Activated CD8-positive, alpha-beta T cell treated with anti-CD3 and anti-CD28 coated beads, Interleukin-2, amount 10 ng/mL, durations not matched to agents 7 days and 5 days (primary cell): ENCODE measurements at regions not wholly inside any gene's neighbourhood (a gene's known extent, or its start where the extent isn't known, plus 50 kb on each side); places are given as distances from the start of the nearest gene placed in this dataset.

ENCODE experiments used
- ATAC-seq: fragments of 150-1000 bp; cut with Tn5 transposase; one replicate; pipeline ENCODE4 v1.10.0; 2021; ENCODE audit warnings: moderate library complexity
- CTCF ChIA-PET: fragments of 350-600 bp; sonication (Branson Sonifier 250); formaldehyde crosslinking; loops from one replicate; lab custom pipeline; 2021; ENCODE audit warnings: antibody characterized with exemption; lab: Charles Lee
- POLR2A ChIA-PET: fragments of 350-600 bp; sonication (Branson Sonifier 250); formaldehyde crosslinking; loops from one replicate; lab custom pipeline; 2021; ENCODE audit warnings: antibody characterized with exemption; lab: Charles Lee
- DNase-seq: peaks from one replicate; pipeline ENCODE4 v3.0.0-alpha.2; 2020
- H3K27ac Mint-ChIP-seq: one replicate; pipeline ENCODE4 v1.8.0; 2021; ENCODE audit warnings: mild to moderate bottlenecking, mixed read lengths
- H3K27me3 Mint-ChIP-seq: one replicate; pipeline ENCODE4 v1.8.0; 2021; ENCODE audit warnings: low read depth, mixed read lengths
- H3K36me3 Mint-ChIP-seq: one replicate; pipeline ENCODE4 v1.8.0; 2021; ENCODE audit warnings: low read depth, mixed read lengths
- H3K4me1 Mint-ChIP-seq: one replicate; pipeline ENCODE4 v1.8.0; 2021; ENCODE audit warnings: low read depth, mixed read lengths
- H3K4me3 Mint-ChIP-seq: one replicate; pipeline ENCODE4 v1.8.0; 2021; ENCODE audit warnings: mild to moderate bottlenecking, mixed read lengths
- H3K9me3 Mint-ChIP-seq: one replicate; pipeline ENCODE4 v1.8.0; 2022; ENCODE audit warnings: mixed read lengths; ENCODE audit not compliant: insufficient read depth

- no peaks in the 10 kb centered on the region for H3K27me3 Mint-ChIP-seq
- no peak for DNase-seq
- no peak overlapping the region for H3K4me3 Mint-ChIP-seq
- H3K4me1 Mint-ChIP-seq: no peaks in the 10 kb centered on the region
- no peak overlapping the region for H3K27ac Mint-ChIP-seq
- no peaks in the 10 kb centered on the region for H3K36me3 Mint-ChIP-seq
- no peak for ATAC-seq
- H3K9me3 Mint-ChIP-seq: no peaks in the 10 kb centered on the region
- ChIA-PET CTCF (no interaction called here), POLR2A (no interaction called here)
Observed at GRCh38 chr9:75743855-75744254, 146.6 kb upstream of the PCSK5 start.

GRCh38 chr9:75754080-75754479 lies 136.4 kb upstream of the PCSK5 start:
- no peak overlapping the region for H3K4me3 Mint-ChIP-seq
- no peaks in the 10 kb centered on the region for H3K36me3 Mint-ChIP-seq
- H3K9me3 Mint-ChIP-seq: peaks cover 2% of the 10 kb centered on the region
- H3K27me3 Mint-ChIP-seq: no peaks in the 10 kb centered on the region
- ATAC-seq (no peak), DNase-seq (no peak)
- H3K4me1 Mint-ChIP-seq: no peaks in the 10 kb centered on the region
- H3K27ac Mint-ChIP-seq: no peak overlapping the region
- ChIA-PET POLR2A (no interaction called here), CTCF (no interaction called here)

GRCh38 chr9:75775166-75775565 lies 115.3 kb upstream of the PCSK5 start:
- no peaks in the 10 kb centered on the region for H3K27me3 Mint-ChIP-seq
- ATAC-seq (no peak), DNase-seq (no peak)
- POLR2A ChIA-PET: no interaction called here
- no peaks in the 10 kb centered on the region for H3K36me3 Mint-ChIP-seq
- no peak overlapping the region for H3K27ac Mint-ChIP-seq
- no peaks in the 10 kb centered on the region for H3K9me3 Mint-ChIP-seq
- no peaks in the 10 kb centered on the region for H3K4me1 Mint-ChIP-seq
- CTCF ChIA-PET: no interaction called here
- no peak overlapping the region for H3K4me3 Mint-ChIP-seq

- H3K9me3 Mint-ChIP-seq: no peaks in the 10 kb centered on the region
- CTCF ChIA-PET: no interaction called here
- no peak for DNase-seq
- POLR2A ChIA-PET: no interaction called here
- no peaks in the 10 kb centered on the region for H3K4me1 Mint-ChIP-seq
- H3K36me3 Mint-ChIP-seq: no peaks in the 10 kb centered on the region
- no peaks in the 10 kb centered on the region for H3K27me3 Mint-ChIP-seq
- ATAC-seq: no peak
- H3K4me3 Mint-ChIP-seq: no peak overlapping the region
- H3K27ac Mint-ChIP-seq: no peak overlapping the region
Observed at GRCh38 chr9:75775966-75776691, 114.3 kb upstream of the PCSK5 start.

- ATAC-seq (no peak), DNase-seq (no peak)
- Mint-ChIP-seq H3K4me1 (no peaks in the 10 kb centered on the region), H3K9me3 (no peaks in the 10 kb centered on the region), H3K27me3 (no peaks in the 10 kb centered on the region), H3K27ac (no peak overlapping the region), H3K36me3 (no peaks in the 10 kb centered on the region), H3K4me3 (no peak overlapping the region)
- POLR2A ChIA-PET: no interaction called here
- CTCF ChIA-PET: no interaction called here
Observed at GRCh38 chr9:75780185-75780584, 110.3 kb upstream of the PCSK5 start.

GRCh38 chr9:75788006-75788634 lies 102.4 kb upstream of the PCSK5 start:
- H3K4me1 Mint-ChIP-seq: peaks cover 4% of the 10 kb centered on the region
- no peak for ATAC-seq
- ChIA-PET CTCF (no interaction called here), POLR2A (no interaction called here)
- DNase-seq: no peak
- peaks cover 8% of the 10 kb centered on the region for H3K9me3 Mint-ChIP-seq
- H3K36me3 Mint-ChIP-seq: no peaks in the 10 kb centered on the region
- H3K27ac Mint-ChIP-seq: no peak overlapping the region
- no peak overlapping the region for H3K4me3 Mint-ChIP-seq
- H3K27me3 Mint-ChIP-seq: no peaks in the 10 kb centered on the region

GRCh38 chr9:75797085-75797580 lies 93.3 kb upstream of the PCSK5 start:
- H3K27ac Mint-ChIP-seq: no peak overlapping the region
- POLR2A ChIA-PET: no interaction called here
- CTCF ChIA-PET: no interaction called here
- no peaks in the 10 kb centered on the region for H3K36me3 Mint-ChIP-seq
- H3K4me3 Mint-ChIP-seq: no peak overlapping the region
- H3K9me3 Mint-ChIP-seq: no peaks in the 10 kb centered on the region
- no peaks in the 10 kb centered on the region for H3K4me1 Mint-ChIP-seq
- no peak for DNase-seq
- no peak for ATAC-seq
- no peaks in the 10 kb centered on the region for H3K27me3 Mint-ChIP-seq

GRCh38 chr9:75798505-75798904 lies 92.0 kb upstream of the PCSK5 start:
- H3K4me1 Mint-ChIP-seq: no peaks in the 10 kb centered on the region
- H3K4me3 Mint-ChIP-seq: no peak overlapping the region
- no peaks in the 10 kb centered on the region for H3K9me3 Mint-ChIP-seq
- CTCF ChIA-PET: no interaction called here
- POLR2A ChIA-PET: no interaction called here
- H3K27me3 Mint-ChIP-seq: no peaks in the 10 kb centered on the region
- ATAC-seq: no peak
- H3K27ac Mint-ChIP-seq: no peak overlapping the region
- no peak for DNase-seq
- no peaks in the 10 kb centered on the region for H3K36me3 Mint-ChIP-seq

GRCh38 chr9:75803130-75803529 lies 87.3 kb upstream of the PCSK5 start:
- POLR2A ChIA-PET: no interaction called here
- Mint-ChIP-seq H3K27ac (no peak overlapping the region), H3K27me3 (no peaks in the 10 kb centered on the region)

GRCh38 chr9:75810063-75810462 lies 80.4 kb upstream of the PCSK5 start:
- Mint-ChIP-seq H3K4me1 (no peaks in the 10 kb centered on the region), H3K4me3 (no peak overlapping the region), H3K27me3 (no peaks in the 10 kb centered on the region), H3K36me3 (no peaks in the 10 kb centered on the region), H3K9me3 (peaks cover 3% of the 10 kb centered on the region), H3K27ac (no peak overlapping the region)
- CTCF ChIA-PET: no interaction called here
- POLR2A ChIA-PET: no interaction called here
- ATAC-seq: no peak
- DNase-seq: no peak

More at GRCh38 chr9:75803130-75803529, 87.3 kb upstream of the PCSK5 start:
- no peak for DNase-seq
- Mint-ChIP-seq H3K4me3 (no peak overlapping the region), H3K9me3 (no peaks in the 10 kb centered on the region), H3K4me1 (no peaks in the 10 kb centered on the region), H3K36me3 (no peaks in the 10 kb centered on the region)
- CTCF ChIA-PET: no interaction called here
- ATAC-seq: no peak

- H3K9me3 Mint-ChIP-seq: peaks cover 3% of the 10 kb centered on the region
- no peaks in the 10 kb centered on the region for H3K27me3 Mint-ChIP-seq
- no peaks in the 10 kb centered on the region for H3K4me1 Mint-ChIP-seq
- ChIA-PET POLR2A (no interaction called here), CTCF (no interaction called here)
- DNase-seq: no peak
- no peak overlapping the region for H3K27ac Mint-ChIP-seq
- H3K36me3 Mint-ChIP-seq: no peaks in the 10 kb centered on the region
- no peak overlapping the region for H3K4me3 Mint-ChIP-seq
- no peak for ATAC-seq
Observed at GRCh38 chr9:75811692-75812091, 78.8 kb upstream of the PCSK5 start.

GRCh38 chr9:75812141-75812540 lies 78.3 kb upstream of the PCSK5 start:
- DNase-seq (no peak), ATAC-seq (no peak)
- H3K9me3 Mint-ChIP-seq: peaks cover 3% of the 10 kb centered on the region
- H3K27me3 Mint-ChIP-seq: no peaks in the 10 kb centered on the region
- H3K27ac Mint-ChIP-seq: no peak overlapping the region
- CTCF ChIA-PET: no interaction called here
- H3K4me1 Mint-ChIP-seq: no peaks in the 10 kb centered on the region
- no peak overlapping the region for H3K4me3 Mint-ChIP-seq
- POLR2A ChIA-PET: no interaction called here
- no peaks in the 10 kb centered on the region for H3K36me3 Mint-ChIP-seq
